ENCODE measurements at regions not wholly inside any gene's neighbourhood (a gene's known extent, or its start where the extent isn't known, plus 50 kb on each side); places are given as distances from the start of the nearest gene placed in this dataset.

GRCh38 chr4:181958446-181958845 is 284.8 kb upstream of the TENM3 start:
- Mint-ChIP-seq H3K27ac (ENCODE audit: unreplicated experiment) (no peak overlapping the region), H3K36me3 (ENCODE audit: low read depth, unreplicated experiment) (no peaks in the 10 kb centered on the region), H3K4me3 (ENCODE audit: unreplicated experiment) (no peak overlapping the region), H3K27me3 (ENCODE audit: unreplicated experiment) (no peaks in the 10 kb centered on the region), H3K9me3 (ENCODE audit: unreplicated experiment) (no peaks in the 10 kb centered on the region), H3K4me1 (ENCODE audit: unreplicated experiment) (no peaks in the 10 kb centered on the region)
- no peak for DNase-seq (ENCODE audit: low spot score)
- no peak for TF ChIP-seq CTCF (IDR thresholded peaks at IDR 0.05; ENCODE audit: unreplicated experiment)

GRCh38 chr4:181959121-181959520 is 284.1 kb upstream of the TENM3 start:
- Mint-ChIP-seq H3K36me3 (ENCODE audit: low read depth, unreplicated experiment) (no peaks in the 10 kb centered on the region), H3K9me3 (ENCODE audit: unreplicated experiment) (no peaks in the 10 kb centered on the region), H3K27ac (ENCODE audit: unreplicated experiment) (no peak overlapping the region), H3K4me3 (ENCODE audit: unreplicated experiment) (no peak overlapping the region), H3K27me3 (ENCODE audit: unreplicated experiment) (no peaks in the 10 kb centered on the region), H3K4me1 (ENCODE audit: unreplicated experiment) (no peaks in the 10 kb centered on the region)
- no peak for DNase-seq (ENCODE audit: low spot score)
- TF ChIP-seq CTCF (IDR thresholded peaks at IDR 0.05; ENCODE audit: unreplicated experiment): no peak

GRCh38 chr4:181960384-181960783 is 282.8 kb upstream of the TENM3 start:
- no peak for DNase-seq (ENCODE audit: low spot score)
- H3K27ac Mint-ChIP-seq (ENCODE audit: unreplicated experiment): no peak overlapping the region
- TF ChIP-seq CTCF (IDR thresholded peaks at IDR 0.05; ENCODE audit: unreplicated experiment): no peak
- no peaks in the 10 kb centered on the region for H3K9me3 Mint-ChIP-seq (ENCODE audit: unreplicated experiment)
- H3K4me3 Mint-ChIP-seq (ENCODE audit: unreplicated experiment): no peak overlapping the region
- no peaks in the 10 kb centered on the region for H3K4me1 Mint-ChIP-seq (ENCODE audit: unreplicated experiment)
- no peaks in the 10 kb centered on the region for H3K27me3 Mint-ChIP-seq (ENCODE audit: unreplicated experiment)
- H3K36me3 Mint-ChIP-seq (ENCODE audit: low read depth, unreplicated experiment): no peaks in the 10 kb centered on the region

GRCh38 chr4:181962321-181962720 is 280.9 kb upstream of the TENM3 start:
- TF ChIP-seq CTCF (IDR thresholded peaks at IDR 0.05; ENCODE audit: unreplicated experiment): no peak

GRCh38 chr4:181964731-181965130 is 278.5 kb upstream of the TENM3 start:
- no peak for DNase-seq (ENCODE audit: low spot score)
- no peak for TF ChIP-seq CTCF (IDR thresholded peaks at IDR 0.05; ENCODE audit: unreplicated experiment)
- H3K36me3 Mint-ChIP-seq (ENCODE audit: low read depth, unreplicated experiment): no peaks in the 10 kb centered on the region
- no peaks in the 10 kb centered on the region for H3K4me1 Mint-ChIP-seq (ENCODE audit: unreplicated experiment)
- no peaks in the 10 kb centered on the region for H3K9me3 Mint-ChIP-seq (ENCODE audit: unreplicated experiment)
- no peak overlapping the region for H3K27ac Mint-ChIP-seq (ENCODE audit: unreplicated experiment)
- no peak overlapping the region for H3K4me3 Mint-ChIP-seq (ENCODE audit: unreplicated experiment)
- no peaks in the 10 kb centered on the region for H3K27me3 Mint-ChIP-seq (ENCODE audit: unreplicated experiment)

More at GRCh38 chr4:181962321-181962720, 280.9 kb upstream of the TENM3 start:
- Mint-ChIP-seq H3K27me3 (ENCODE audit: unreplicated experiment) (no peaks in the 10 kb centered on the region), H3K4me3 (ENCODE audit: unreplicated experiment) (no peak overlapping the region), H3K27ac (ENCODE audit: unreplicated experiment) (no peak overlapping the region), H3K4me1 (ENCODE audit: unreplicated experiment) (no peaks in the 10 kb centered on the region), H3K36me3 (ENCODE audit: low read depth, unreplicated experiment) (no peaks in the 10 kb centered on the region), H3K9me3 (ENCODE audit: unreplicated experiment) (no peaks in the 10 kb centered on the region)
- no peak for DNase-seq (ENCODE audit: low spot score)

Data from endothelial cell (in vitro differentiated cells).